GM18517 (cell line): ENCODE measurements at regions not wholly inside any gene's neighbourhood (a gene's known extent, or its start where the extent isn't known, plus 50 kb on each side); places are given as distances from the start of the nearest gene placed in this dataset.

Experiments used
- ATAC-seq: cut with Tn5 transposase; IDR thresholded peaks from one replicate; pipeline ENCODE4 v1.9.1; 2021; ENCODE audit warnings: mild to moderate bottlenecking, moderate library complexity; ENCODE audit not compliant: unreplicated experiment

GRCh38 chr17:77409282-77410161 is 268.8 kb downstream of the SEC14L1 start:
- ATAC-seq = no peak

- ATAC-seq = no peak
Observed at GRCh38 chr17:77410470-77410869, 269.7 kb downstream of the SEC14L1 start.

GRCh38 chr17:77414811-77415400 is 274.1 kb downstream of the SEC14L1 start:
- ATAC-seq = no peak

DNA sequence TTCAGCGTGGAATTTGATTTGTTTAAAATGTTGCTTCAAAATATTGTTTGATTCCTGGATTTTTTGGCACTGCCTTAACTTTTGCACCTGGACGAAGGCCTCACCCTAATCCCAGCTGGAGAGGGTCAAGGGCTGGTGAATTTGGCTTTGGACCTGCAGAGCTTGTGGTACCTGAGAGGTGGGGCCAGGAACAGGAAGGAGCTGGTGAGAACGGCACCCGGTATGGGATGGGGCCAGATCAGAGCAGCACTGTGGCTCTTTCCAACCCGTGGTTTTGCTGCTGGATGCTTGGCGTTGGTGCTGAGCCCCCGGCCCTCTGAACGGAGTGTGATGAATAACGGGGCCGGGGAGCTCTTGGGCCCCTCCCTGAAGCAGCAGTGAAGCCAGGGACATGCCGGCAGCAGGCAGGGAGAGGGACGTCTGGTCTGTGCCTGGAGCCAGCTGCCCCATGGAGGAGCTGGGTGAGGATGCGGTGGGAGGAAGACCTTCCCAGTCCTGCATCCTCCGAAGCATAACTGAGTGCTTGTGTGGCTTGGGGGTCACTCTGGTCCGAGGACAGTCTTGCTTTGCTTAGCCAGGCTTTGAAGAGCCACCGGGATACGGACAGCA is 275.4 kb downstream of the SEC14L1 start:
- ATAC-seq = no peak

- ATAC-seq = no peak
Observed at GRCh38 chr17:77417575-77417974, 276.8 kb downstream of the SEC14L1 start.

DNA sequence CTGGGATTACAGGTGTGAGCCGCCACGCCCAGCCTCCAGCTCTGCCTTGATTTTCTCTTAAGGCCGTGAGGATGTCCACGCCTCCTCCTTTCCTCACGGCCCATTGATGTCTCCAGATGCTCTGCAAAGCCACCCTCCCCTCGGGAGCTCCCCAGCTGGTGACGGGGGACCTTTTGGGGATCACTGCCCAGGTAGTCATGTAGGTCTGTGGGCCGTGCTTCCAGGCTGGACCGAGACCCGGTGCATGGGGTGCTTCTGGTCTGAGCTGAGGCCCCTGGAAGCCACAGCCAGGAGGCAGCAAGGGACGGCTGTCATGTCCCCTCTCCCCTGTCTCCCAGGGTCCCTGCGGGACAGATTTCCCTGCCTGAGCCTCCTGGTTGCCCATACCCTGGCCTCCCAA is 277.8 kb downstream of the SEC14L1 start:
- ATAC-seq = no peak

GRCh38 chr17:77419095-77419494 is 278.3 kb downstream of the SEC14L1 start:
- ATAC-seq = no peak

DNA sequence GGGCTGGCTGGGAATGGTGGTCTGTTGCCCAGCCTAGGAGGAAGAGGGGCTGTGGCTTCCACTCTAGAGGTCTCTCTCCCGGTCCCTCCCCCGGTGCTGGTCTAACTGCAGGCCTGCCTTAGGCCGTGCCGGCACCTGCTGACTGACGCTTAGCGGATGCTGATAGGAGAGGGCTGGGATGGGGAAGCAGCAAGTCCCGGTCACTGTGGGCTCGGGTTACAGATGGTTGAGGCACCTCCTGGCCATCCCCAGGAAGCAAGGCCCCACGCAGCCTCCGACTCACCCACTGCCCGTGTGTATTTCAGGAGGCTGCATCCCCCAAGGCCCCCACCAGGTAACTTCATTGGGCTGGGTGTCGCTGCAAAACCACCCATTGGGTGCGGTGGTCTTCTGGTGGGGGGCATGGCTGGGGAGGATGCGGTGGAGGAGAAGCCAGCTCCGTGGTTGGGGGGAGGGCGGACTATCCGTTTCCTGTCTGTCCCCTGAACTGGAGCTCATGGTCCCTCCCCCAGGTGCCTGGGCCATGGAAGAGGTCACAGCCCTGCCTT is 278.9 kb downstream of the SEC14L1 start:
- no peak for ATAC-seq

GRCh38 chr17:77420095-77420803 is 279.5 kb downstream of the SEC14L1 start:
- ATAC-seq = no peak

DNA sequence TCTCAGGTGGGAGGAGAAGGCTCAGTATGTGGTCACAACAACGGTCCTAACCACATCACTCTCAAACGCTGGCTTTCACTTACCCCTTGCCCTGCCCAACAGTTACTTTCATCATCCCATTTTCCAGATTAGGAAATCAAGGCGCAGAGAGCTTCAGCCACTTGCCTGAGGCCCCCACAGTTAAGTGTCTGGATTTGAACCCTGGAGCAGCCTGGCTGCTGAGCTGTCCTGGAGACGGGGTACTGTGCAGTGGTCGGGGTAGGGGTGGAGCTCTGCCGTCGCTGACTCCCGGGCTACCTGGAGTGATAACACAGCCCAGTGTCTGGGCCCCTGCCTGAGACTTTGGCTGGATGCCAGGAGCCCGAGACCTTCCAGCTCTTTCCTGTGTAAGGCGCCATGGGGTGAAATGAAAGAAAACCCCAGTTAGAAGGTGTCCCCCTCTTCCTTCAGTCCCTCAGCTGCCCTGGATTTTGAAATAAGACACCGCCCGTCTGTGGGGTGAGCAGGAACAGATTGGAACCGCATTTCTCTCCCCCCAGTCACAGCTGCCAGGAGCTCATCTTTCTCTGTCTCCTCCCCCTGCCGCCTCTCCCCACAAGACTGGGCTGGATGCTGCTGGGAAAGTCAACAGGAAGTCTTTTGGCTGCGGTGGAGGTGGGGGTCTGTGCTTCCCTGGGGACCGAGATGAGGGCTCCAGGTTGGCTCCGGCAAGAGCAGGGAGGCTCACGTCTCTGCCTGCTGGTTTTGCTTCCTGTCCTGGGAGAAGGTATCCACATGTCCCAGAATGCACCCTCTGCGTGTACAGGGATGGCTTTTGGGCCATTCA is 280.2 kb downstream of the SEC14L1 start:
- no peak for ATAC-seq

DNA sequence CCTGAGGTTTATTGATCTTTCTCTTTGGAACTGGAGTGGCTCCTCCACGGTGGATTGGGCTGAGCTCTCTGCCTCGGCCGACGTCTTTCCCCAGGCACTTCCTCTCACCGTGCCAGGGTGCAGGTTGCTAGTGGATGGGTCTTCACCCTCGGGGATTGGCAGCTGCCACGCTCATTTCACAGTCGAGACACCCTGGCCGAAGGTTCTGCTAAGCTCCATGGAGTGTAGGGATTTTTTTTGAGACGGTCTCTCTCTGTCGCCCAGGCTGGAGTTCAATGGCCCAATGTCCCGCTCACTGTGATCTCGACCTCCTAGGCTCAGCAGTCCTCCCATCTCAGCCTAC is 280.8 kb downstream of the SEC14L1 start:
- ATAC-seq = no peak

- ATAC-seq = no peak
Observed at GRCh38 chr17:77422104-77422747, 281.5 kb downstream of the SEC14L1 start.

- no peak for ATAC-seq
Observed at GRCh38 chr17:77422748-77423113, 282.0 kb downstream of the SEC14L1 start.

- no peak for ATAC-seq
Observed at GRCh38 chr17:77423589-77424451, 283.1 kb downstream of the SEC14L1 start.

DNA sequence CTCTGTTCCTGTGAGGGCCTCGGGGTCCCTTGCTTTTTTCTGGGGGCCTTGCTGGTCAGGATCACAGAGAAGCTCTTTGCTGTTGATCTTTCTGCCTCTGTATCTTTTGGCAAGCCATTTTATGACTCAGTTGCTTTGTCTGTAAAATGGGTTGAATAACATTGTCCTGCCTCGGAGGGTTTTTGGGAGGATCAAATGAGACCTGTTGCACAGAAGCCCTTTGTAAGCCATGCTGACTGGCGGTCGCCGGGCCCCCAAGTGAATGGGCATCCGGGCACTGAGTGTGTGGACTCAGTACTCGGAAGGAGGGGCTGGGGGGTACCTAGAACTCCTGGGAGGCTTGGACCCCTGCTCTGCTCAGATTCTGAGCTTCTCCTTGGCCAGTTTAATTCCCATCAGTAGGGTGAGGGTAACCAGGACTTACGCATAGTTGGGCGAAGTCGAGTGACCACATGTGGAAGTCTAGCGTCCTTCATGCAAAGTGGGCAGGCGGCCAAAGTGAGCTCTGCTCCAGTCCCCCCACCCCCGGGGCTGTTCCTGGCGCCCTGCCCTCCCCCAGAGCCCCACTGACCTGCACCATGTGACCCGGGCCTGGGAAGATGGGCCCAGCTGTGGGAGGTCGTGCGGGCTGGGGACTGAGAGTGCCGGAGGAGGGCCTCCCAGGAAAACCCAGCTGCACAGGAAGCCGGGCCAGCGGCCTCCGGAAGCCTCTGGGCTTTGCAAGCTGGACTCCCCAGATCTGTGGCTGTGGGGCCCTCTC is 284.0 kb downstream of the SEC14L1 start:
- ATAC-seq = no peak

GRCh38 chr17:77425348-77425747 is 284.6 kb downstream of the SEC14L1 start:
- ATAC-seq = no peak

DNA sequence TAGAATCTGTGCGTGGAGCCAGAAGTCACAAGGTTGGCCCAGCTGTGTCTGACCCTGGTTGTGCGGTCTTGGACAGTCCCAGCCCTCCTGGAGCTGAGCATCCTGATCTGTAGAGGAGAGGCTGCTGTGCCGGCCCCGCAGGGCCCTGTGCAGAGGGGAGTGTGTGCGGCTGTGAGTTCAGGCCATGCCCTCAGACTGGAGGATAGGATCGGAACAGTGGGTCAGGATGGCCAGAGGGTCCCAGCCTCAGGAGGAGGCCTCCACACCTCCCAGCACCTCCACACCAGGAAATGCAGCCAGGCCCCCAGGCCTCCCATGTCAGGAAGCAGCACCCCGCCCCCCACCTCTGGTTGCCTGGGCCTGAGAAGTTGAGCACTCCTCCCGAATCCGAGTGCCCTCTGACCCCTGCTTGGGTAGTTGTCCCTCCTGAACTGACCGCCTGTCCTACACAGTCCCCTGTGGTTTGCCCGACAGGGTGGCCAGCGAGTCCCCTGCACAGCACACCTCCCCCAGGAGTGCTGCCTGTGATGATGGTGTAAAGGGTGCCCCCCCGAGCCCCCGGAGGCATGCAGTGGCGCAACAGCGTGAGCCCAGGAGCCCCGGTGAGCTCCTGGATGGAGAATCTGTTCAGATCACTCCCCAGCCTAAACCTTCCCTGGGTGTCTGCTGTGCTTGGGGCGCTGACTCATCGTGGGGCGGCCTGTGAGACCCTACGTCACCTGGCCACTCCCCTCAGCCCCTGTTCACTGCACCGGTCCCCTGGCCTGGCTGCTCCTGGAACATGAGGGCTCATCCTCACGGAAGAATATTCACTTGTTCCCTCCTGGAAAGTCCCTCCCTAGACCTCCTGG is 285.2 kb downstream of the SEC14L1 start:
- no peak for ATAC-seq
